Activated T-cell treated with anti-CD3 and anti-CD28 coated beads, Interleukin-2, amount 50 U/mL, for 1 hour (primary cell): ENCODE measurements at regions not wholly inside any gene's neighbourhood (a gene's known extent, or its start where the extent isn't known, plus 50 kb on each side); places are given as distances from the start of the nearest gene placed in this dataset.

Source experiments
- DNase-seq: peaks from one replicate; pipeline ENCODE4 v3.0.0-alpha.2; 2020

- DNase-seq: no peak
Measured at GRCh38 chr2:121972203-121972602, 216.8 kb downstream of the TSN start.

GRCh38 chr2:121974897-121975661 lies 219.6 kb downstream of the TSN start:
- peak; percentile 38 for DNase-seq

- DNase-seq: no peak
Measured at GRCh38 chr2:121976926-121977325, 221.5 kb downstream of the TSN start.

- no peak for DNase-seq
Measured at GRCh38 chr2:121977326-121977725, 221.9 kb downstream of the TSN start.

GRCh38 chr2:121992700-121993099 lies 237.2 kb downstream of the TSN start:
- no peak for DNase-seq

GRCh38 chr2:121993682-121994081 lies 238.2 kb downstream of the TSN start:
- no peak for DNase-seq

- DNase-seq: no peak
Measured at GRCh38 chr2:121994238-121995206, 239.1 kb downstream of the TSN start.

- DNase-seq: no peak
Measured at GRCh38 chr2:121998751-121999150, 243.3 kb downstream of the TSN start.

GRCh38 chr2:121999264-121999663 lies 243.8 kb downstream of the TSN start:
- no peak for DNase-seq

GRCh38 chr2:122000556-122001340 lies 245.3 kb downstream of the TSN start:
- DNase-seq: no peak

GRCh38 chr2:122001441-122001874 lies 246.0 kb downstream of the TSN start:
- no peak for DNase-seq

- DNase-seq: no peak
Measured at GRCh38 chr2:122003196-122003940, 247.9 kb downstream of the TSN start.

GRCh38 chr2:122007126-122007525 lies 251.7 kb downstream of the TSN start:
- DNase-seq: no peak

- DNase-seq: no peak
Measured at GRCh38 chr2:122007577-122007976, 252.1 kb downstream of the TSN start.

- DNase-seq: no peak
Measured at GRCh38 chr2:122009561-122009960, 254.1 kb downstream of the TSN start.

- no peak for DNase-seq
Measured at GRCh38 chr2:122011493-122012270, 256.2 kb downstream of the TSN start.

- DNase-seq: no peak
Measured at GRCh38 chr2:122018736-122019135, 263.3 kb downstream of the TSN start.

- no peak for DNase-seq
Measured at GRCh38 chr2:122019724-122020123, 264.3 kb downstream of the TSN start.

- DNase-seq: no peak
Measured at GRCh38 chr2:122020377-122020776, 264.9 kb downstream of the TSN start.

GRCh38 chr2:122021941-122022340 lies 266.5 kb downstream of the TSN start:
- no peak for DNase-seq

GRCh38 chr2:122022531-122022930 lies 267.1 kb downstream of the TSN start:
- no peak for DNase-seq
